KG1 (cell line): ENCODE measurements at regions not wholly inside any gene's neighbourhood (a gene's known extent, or its start where the extent isn't known, plus 50 kb on each side); places are given as distances from the start of the nearest gene placed in this dataset.
"Not testable (repeated sequence)": the region's sequence is repeated elsewhere in the genome, so short reads cannot be mapped to it uniquely, and the experiment has no call there.

ENCODE experiments used
- DNase-seq: peaks from one replicate; lab custom pipeline; 2025; lab: John Stamatoyannopoulos, UW

GRCh38 chr4:43619219-43619618 lies 726.7 kb downstream of the GRXCR1 start:
- DNase-seq = no peak

- not testable (repeated sequence) for DNase-seq
Observed at GRCh38 chr4:43637893-43638292, 745.4 kb downstream of the GRXCR1 start.

- no peak for DNase-seq
Observed at GRCh38 chr4:43651991-43652390, 759.5 kb downstream of the GRXCR1 start.

- DNase-seq = not testable (repeated sequence)
Observed at GRCh38 chr4:43659547-43659946, 767.0 kb downstream of the GRXCR1 start.

GRCh38 chr4:43672265-43672885 lies 776.2 kb downstream of the KCTD8 start:
- not testable (repeated sequence) for DNase-seq

- DNase-seq = no peak
Observed at GRCh38 chr4:43680421-43680820, 768.2 kb downstream of the KCTD8 start.

GRCh38 chr4:43682551-43682950 lies 766.1 kb downstream of the KCTD8 start:
- DNase-seq = no peak

- no peak for DNase-seq
Observed at GRCh38 chr4:43690116-43690515, 758.5 kb downstream of the KCTD8 start.

- no peak for DNase-seq
Observed at GRCh38 chr4:43693876-43694275, 754.7 kb downstream of the KCTD8 start.

- DNase-seq = no peak
Observed at GRCh38 chr4:43709443-43709842, 739.2 kb downstream of the KCTD8 start.

- DNase-seq = no peak
Observed at GRCh38 chr4:43716721-43717395, 731.8 kb downstream of the KCTD8 start.

- DNase-seq = no peak
Observed at GRCh38 chr4:43718369-43718768, 730.2 kb downstream of the KCTD8 start.

GRCh38 chr4:43732829-43733426 lies 715.7 kb downstream of the KCTD8 start:
- DNase-seq = no peak

- no peak for DNase-seq
Observed at GRCh38 chr4:43742083-43742482, 706.5 kb downstream of the KCTD8 start.

- no peak for DNase-seq
Observed at GRCh38 chr4:43754566-43754965, 694.0 kb downstream of the KCTD8 start.

GRCh38 chr4:43757147-43757546 lies 691.5 kb downstream of the KCTD8 start:
- no peak for DNase-seq

GRCh38 chr4:43758836-43759235 lies 689.8 kb downstream of the KCTD8 start:
- DNase-seq = no peak

GRCh38 chr4:43763029-43763610 lies 685.5 kb downstream of the KCTD8 start:
- no peak for DNase-seq

- DNase-seq = no peak
Observed at GRCh38 chr4:43765514-43765913, 683.1 kb downstream of the KCTD8 start.

GRCh38 chr4:43766648-43767047 lies 682.0 kb downstream of the KCTD8 start:
- DNase-seq = no peak

GRCh38 chr4:43776371-43776770 lies 672.2 kb downstream of the KCTD8 start:
- DNase-seq = no peak

- DNase-seq = no peak
Observed at GRCh38 chr4:43778187-43778915, 670.3 kb downstream of the KCTD8 start.
